Fibroblast of skin of back (primary cell): ENCODE measurements at regions not wholly inside any gene's neighbourhood (a gene's known extent, or its start where the extent isn't known, plus 50 kb on each side); places are given as distances from the start of the nearest gene placed in this dataset.

Source experiments
- DNase-seq: peaks from one replicate; pipeline ENCODE4 v3.0.0-alpha.2; 2013

DNA sequence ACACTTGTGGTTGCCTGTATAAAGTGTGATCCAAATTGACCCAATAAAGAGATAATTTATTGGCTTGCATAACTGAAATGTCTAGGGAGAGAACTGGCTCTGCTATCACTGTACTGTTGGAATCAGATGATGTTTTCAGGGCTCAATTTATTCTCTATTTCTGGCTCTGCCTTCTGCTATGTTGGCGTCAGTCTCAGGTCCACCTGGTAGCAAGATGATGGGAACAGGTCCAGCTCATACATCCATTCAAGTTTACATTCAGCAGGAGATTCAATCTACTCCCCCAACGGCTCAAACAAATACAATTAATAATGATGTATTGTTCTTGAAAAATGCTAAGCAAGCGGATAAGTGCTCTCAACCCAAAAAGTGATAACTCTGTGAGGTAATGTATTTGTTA, 297.7 kb upstream of the SYT4 start:
- no peak for DNase-seq

DNA sequence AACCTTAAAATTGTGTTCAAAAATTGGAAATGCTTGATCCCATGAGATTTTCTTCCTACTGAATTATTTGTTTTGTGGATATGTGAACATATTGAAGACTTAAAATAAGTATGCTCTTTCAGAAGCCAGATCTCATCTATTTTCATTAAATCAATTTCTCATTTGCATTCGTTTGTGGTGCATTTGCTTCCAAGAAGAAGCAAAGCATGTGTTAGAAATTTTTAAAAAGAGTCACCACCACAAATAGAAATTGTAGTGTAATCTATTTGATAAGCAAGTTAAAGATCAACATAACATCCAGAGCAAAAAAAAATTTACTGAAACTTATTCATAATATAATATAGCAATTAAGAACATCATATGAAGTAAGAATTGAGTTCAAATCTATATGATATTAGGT, 300.9 kb upstream of the SYT4 start:
- DNase-seq = no peak

DNA sequence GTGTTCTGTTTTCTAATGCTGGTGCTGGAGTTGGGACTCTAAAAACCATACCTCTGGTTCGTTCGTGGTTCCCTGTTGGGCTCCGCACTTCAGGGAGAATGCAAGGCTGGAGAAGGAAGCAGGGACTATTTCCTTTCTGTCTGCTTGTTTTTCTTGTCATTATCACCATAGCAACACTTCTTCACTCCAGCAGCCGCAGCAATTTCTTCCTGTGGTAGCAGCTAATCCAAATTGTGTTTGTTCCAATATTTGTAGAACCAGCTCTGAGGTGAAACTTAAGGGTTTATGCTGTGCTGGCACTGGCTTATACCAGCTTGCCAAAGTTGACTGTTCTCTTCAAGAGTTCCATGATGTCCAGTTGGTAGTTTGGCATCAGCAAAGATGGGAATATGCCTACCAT, 301.4 kb upstream of the SYT4 start:
- DNase-seq = no peak

- DNase-seq = no peak
Measured at GRCh38 chr18:43581936-43582519, 304.7 kb upstream of the SYT4 start.

DNA sequence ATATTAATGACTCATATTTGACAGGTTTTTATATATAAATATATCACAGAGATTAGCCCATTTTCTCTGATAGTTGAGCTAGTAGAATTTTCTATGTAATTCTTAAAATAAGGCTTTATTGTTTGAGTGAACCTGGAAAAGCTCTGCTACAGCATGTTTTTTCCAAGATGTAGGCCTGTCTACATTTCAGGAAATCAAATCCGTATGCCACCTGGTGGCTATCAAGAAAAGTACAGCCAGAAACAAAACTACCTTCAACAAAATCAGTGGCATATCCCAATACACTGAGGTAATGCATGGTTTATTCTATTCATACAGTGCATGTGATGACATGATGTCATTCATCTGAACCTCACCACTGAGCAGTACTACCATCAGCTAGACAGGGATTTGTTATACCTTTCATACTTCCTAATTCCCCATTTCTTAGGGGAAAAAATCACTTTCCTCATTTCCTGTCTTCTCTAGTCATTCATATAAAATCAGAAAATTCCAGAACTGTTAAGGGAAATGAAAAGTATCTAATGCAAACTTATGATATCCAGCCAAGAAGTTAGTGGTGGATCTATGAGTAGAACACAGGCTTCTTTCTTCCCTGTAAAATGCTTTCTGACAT, 310.4 kb upstream of the SYT4 start:
- peak; percentile 45 for DNase-seq

DNA sequence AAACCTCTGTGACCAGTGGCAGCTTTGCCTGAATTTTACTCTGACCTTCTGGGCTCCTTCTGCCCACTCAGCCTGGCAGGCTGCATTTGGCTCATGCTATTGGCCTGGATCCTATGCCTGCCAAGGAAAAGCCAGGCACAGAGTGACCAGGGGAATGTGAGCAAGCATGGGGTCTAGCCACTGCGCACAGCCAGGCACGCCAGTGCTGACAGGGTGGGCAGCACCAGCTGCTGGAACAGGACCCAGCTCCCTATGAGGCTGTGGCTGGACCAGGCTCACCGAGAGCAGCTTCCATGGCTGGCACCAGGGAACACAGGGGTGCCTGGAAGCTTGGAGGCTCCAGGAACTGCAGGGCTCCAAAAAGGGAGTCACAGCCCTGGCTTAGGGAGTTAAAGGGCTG, 311.5 kb upstream of the SYT4 start:
- DNase-seq = no peak

DNA sequence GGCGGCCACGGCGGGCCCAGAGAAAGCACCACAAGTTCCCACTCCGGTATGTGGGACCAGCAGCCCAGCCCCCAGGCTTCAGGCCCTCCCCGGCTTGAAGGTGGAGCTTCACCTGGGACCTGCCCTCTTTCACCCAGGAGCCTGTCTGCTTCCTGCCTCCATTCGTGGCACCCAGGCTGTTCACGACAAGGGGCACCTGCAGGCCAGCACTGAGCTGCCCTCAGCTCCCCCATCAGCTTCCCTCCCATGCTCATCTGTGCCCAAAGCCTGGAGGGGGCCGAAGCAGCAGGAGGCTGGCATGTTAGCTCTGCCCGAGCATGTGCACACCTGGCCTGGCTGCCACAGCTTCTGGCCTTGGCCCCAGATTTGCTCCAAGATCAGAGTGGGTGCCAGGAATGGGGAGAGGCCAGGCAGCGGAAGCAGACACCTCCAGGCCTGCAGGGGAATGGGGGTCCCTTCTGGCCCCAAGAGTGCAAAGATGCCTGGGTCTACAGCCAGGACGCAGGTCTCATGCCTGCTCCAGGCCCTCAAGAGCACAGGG, 312.4 kb upstream of the SYT4 start:
- no peak for DNase-seq

DNA sequence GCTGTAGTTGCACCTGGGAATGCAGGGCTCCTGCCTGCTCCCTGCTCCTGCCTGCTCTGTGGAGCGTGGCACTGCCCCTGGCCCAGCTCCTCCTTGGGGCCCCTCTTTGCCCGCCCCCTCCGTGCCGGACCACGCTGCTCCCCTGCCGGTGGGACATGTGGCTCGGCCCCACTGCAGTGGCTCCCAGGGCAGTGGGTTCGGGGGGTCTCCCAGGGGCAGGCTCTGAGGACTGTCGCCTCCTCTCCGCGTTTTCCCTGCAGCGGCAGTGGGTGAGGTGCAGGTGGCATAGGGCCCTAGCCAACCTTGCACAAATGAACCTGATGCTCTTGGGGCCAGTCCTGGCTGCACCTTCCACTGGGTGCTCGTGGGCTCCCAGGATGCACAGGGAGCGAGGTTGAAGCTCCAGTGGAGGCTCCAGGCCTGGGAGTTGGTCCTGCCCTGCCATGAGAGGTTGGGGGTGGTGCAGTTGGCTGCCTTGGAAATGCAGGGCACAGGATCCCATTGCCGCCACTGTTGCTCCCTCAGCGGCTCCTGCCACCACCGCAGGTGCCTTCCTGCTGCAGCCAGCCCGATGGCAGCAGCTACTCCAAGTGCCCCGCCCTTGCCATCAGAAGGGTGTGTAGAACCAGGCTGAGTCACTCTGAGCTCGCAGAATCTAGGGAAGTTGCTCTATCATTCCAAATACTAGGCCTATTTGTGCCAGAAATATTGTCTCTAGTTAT, 313.1 kb upstream of the SYT4 start:
- DNase-seq = no peak

DNA sequence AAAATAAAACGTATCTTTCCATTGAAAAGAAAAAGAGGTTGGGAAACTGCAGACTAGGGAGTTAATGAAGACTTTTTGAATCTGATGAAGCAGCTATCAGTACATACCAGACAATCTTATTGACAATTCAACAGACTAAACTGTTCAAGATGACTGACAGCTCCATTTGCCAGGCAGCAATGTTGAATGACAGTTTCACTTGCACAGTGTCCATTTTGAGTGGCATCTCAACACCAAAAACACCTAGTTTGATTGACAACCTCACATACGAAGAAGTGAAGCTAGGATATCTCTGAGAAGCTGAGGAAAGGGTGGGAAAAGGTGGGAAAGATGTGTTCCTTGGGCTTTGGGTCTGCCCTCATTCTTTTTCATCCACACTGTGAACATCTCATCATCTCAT, 315.0 kb upstream of the SYT4 start:
- DNase-seq = no peak

GRCh38 chr18:43596105-43596712, 318.9 kb upstream of the SYT4 start:
- DNase-seq = peak; percentile 21

- DNase-seq = no peak
Measured at GRCh38 chr18:43601432-43601831, 324.1 kb upstream of the SYT4 start.

DNA sequence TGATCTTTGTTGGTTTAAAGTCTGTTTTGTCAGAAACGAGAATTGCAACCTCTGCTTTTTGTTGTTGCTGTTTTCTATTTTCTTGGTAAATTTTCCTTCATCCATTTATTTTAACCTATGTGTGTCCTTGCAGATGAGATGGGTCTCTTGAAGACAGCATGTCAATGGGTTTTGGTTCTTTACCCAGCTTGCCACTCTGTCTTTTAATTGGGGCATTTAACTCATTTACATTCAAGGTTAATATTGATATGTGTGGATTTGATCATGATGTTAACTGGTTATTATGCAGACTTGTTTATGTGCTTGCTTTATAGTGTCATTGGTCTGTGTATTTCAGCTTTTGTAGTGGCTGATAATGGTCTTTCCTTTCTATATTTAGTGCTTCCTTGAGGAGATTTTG, 327.9 kb upstream of the SYT4 start:
- DNase-seq = no peak

DNA sequence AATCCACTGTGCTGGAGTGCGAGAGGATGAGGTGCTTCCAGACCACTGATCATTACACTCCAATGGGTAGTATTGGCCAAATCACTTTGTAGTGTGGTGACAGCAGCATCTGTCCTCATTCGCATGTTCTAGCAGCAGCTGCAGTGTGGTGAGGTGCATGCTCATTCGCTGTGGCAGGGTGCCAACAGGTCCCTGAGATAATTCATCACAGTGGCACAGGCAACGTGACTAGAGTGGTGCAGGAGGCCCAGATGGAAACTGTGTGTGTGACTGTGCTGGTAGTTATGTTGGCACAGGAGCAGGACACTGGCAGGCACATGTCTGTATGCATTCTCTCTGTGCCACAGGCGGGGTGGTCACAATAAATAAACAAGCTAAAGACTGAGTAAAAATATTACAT, 329.5 kb upstream of the SYT4 start:
- no peak for DNase-seq

GRCh38 chr18:43620936-43621335, 343.6 kb upstream of the SYT4 start:
- DNase-seq = peak; percentile 48

- DNase-seq = no peak
Measured at GRCh38 chr18:43622024-43622423, 344.7 kb upstream of the SYT4 start.

DNA sequence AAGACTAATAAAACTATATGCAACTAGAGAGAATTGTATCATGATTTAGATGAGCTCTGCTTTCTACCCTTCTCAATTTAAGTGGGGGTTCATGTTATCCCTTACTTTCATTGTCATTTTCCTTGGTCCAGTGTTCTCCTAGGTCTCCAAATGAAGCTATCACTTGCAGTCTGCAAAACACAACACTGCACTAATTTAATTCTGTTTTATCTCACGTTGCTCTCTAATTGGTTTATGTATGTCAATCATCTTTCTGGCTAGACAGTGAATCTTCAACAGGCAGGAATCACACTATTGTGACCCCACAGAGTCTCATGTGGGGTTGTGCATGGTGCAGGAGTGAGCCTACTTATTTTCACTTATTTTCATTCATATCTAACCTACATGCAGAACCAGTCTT, 348.3 kb upstream of the SYT4 start:
- DNase-seq = no peak

GRCh38 chr18:43627848-43628530, 350.7 kb upstream of the SYT4 start:
- no peak for DNase-seq

DNA sequence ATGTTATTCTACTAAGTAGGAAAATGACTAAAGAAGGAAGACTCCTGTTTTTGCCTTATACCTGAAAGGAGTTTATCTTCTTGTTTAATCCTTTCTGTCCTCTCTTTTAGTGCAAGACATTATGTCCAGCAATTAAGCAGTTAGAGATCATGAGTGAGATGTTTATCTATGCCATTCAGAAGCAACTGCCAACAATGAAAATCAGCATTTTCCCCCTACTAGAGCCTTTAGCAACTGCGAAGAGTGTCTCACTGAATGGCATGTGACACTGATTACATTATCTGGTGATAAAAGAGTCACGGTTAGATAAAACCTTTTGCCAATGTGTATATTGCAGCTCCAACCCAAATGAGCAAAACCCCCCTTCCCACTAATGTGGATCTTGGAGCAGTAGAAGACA, 357.7 kb upstream of the SYT4 start:
- DNase-seq = no peak

- no peak for DNase-seq
Measured at GRCh38 chr18:43635397-43635796, 358.1 kb upstream of the SYT4 start.

GRCh38 chr18:43642727-43643330, 365.5 kb upstream of the SYT4 start:
- no peak for DNase-seq

DNA sequence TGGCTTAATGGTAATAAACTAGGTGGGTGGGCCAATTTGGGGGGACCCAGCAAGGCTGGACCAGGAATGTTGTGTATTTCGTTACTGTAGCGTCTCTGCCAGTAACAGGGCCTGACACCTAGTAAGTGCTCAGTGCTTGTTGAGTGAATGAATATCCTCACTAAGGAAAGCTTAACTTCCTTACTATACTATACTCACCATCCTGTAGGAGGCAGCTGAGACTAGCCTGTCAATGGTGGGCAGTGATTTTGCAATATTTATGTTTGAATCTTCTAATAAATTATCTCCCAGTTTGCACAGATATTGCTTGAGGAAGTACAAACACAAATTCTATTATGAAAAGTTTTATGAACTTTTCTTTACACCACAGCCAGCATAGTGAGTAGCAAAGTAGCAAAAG, 370.7 kb upstream of the SYT4 start:
- DNase-seq = no peak

DNA sequence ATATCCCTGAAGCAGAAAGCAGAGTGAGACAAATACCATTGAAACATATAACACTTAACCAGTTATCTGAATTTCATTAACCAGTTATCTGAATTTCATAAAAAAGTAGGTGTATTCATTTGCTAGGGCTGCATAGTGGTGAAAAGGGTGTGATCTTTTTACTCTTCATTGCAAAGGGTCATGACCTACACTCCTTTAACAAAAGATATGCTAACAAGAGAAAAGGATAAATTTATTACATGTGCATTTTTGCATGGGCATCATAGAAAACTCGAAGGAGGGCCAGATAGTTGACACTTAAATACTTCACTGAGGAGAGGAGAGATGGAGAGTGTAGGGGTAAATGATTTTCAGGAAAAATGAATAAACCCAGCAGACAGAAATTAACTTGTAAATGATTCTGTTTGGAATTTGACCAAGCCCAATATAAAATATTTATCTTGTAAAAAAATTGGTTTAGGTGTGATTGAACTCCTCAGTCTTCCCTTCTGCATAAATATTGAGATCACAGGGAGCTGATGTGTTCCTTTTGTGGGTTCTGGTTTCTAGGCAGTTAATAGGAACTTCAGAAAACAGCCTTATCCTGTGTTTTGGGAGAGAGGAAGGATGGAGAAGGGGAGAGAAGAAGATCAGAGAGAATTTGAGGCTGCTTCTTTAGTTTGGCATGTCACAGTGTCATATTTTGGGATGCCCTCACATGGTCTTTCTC, 372.5 kb upstream of the SYT4 start:
- DNase-seq = no peak
